AG04450 (cell line): ENCODE measurements at regions not wholly inside any gene's neighbourhood (a gene's known extent, or its start where the extent isn't known, plus 50 kb on each side); places are given as distances from the start of the nearest gene placed in this dataset.

Source experiments
- CTCF ChIA-PET: fragments of 300-600, 350-600 bp; formaldehyde crosslinking; extraction: SDS; loops from one replicate; lab custom pipeline; 2022; ENCODE audit warnings: antibody characterized with exemption, inconsistent platforms; lab: Charles Lee
- POLR2A ChIA-PET: fragments of 350-600 bp; formaldehyde crosslinking; extraction: SDS; loops from one replicate; lab custom pipeline; 2021; ENCODE audit warnings: antibody characterized with exemption, inconsistent platforms; lab: Yijun Ruan, JAX
- DNase-seq: peaks from one replicate; pipeline ENCODE4 v3.0.0-alpha.2; 2011; ENCODE audit warnings: low read depth, low spot score
- H3K27ac ChIP-seq: one replicate; pipeline ENCODE4 v1.5.1; 2012; ENCODE audit warnings: low read depth, low read length, control low read depth
- H3K27me3 ChIP-seq: one replicate; pipeline ENCODE4 v1.6.0; 2012; ENCODE audit warnings: low read length; ENCODE audit not compliant: control insufficient read depth, insufficient read depth
- H3K4me3 ChIP-seq: 2 replicates; pipeline ENCODE4 v1.5.1; 2011; ENCODE audit warnings: mild to moderate bottlenecking, low read depth, low read length, control low read depth
- H3K9me3 ChIP-seq: 2 replicates; pipeline ENCODE4 v1.5.1; 2012; ENCODE audit warnings: low read length; ENCODE audit not compliant: control insufficient read depth, insufficient read depth
- TF ChIP-seq, protein P1 (sequence below): IDR thresholded peaks from 2 replicates; pipeline ENCODE4 v1.5.1; 2011; ENCODE audit warnings: low read depth, low read length, control low read depth, inconsistent platforms

GRCh38 chr11:13851691-13852090, 110.8 kb upstream of the SPON1 start:
- no peak overlapping the region for H3K27ac ChIP-seq
- POLR2A ChIA-PET: no interaction called here
- no peak for DNase-seq
- H3K9me3 ChIP-seq: no peaks in the 10 kb centered on the region
- no peaks in the 10 kb centered on the region for H3K27me3 ChIP-seq
- no peak overlapping the region for H3K4me3 ChIP-seq
- CTCF ChIA-PET: no interaction called here
- TF ChIP-seq, protein P1, sequence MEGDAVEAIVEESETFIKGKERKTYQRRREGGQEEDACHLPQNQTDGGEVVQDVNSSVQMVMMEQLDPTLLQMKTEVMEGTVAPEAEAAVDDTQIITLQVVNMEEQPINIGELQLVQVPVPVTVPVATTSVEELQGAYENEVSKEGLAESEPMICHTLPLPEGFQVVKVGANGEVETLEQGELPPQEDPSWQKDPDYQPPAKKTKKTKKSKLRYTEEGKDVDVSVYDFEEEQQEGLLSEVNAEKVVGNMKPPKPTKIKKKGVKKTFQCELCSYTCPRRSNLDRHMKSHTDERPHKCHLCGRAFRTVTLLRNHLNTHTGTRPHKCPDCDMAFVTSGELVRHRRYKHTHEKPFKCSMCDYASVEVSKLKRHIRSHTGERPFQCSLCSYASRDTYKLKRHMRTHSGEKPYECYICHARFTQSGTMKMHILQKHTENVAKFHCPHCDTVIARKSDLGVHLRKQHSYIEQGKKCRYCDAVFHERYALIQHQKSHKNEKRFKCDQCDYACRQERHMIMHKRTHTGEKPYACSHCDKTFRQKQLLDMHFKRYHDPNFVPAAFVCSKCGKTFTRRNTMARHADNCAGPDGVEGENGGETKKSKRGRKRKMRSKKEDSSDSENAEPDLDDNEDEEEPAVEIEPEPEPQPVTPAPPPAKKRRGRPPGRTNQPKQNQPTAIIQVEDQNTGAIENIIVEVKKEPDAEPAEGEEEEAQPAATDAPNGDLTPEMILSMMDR: no peak

- Histone ChIP-seq H3K4me3 (no peak overlapping the region), H3K27ac (no peak overlapping the region), H3K27me3 (no peaks in the 10 kb centered on the region), H3K9me3 (no peaks in the 10 kb centered on the region)
- TF ChIP-seq, protein P1: no peak
- DNase-seq: no peak
- POLR2A ChIA-PET: no interaction called here
- CTCF ChIA-PET: interaction anchor here (0.9 kb wide), 1 partner anchor 19 kb away, joined by 3 read pairs; no protein-coding TSS in a partner anchor
Observed at GRCh38 chr11:13852481-13852880, 110.0 kb upstream of the SPON1 start.

DNA sequence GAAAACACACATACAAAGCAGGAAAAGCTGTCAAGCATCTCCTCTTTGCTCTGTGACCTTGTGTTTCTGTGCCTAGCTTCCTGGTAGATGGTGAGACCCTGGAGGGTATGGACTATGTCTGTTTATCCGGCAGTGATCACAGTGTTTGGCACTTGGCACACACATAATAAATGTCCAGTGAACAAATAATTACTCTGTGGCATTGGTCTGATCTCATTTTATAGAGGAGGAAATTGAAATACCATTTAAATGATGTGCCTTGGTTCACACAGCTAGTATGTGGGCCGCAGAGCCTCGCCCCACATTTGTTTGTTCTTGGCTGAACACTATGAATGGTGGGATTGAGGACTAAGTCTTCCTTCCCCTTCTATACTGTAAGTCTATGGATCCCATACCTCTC, 104.7 kb upstream of the SPON1 start:
- Histone ChIP-seq H3K4me3 (no peak overlapping the region), H3K9me3 (no peaks in the 10 kb centered on the region), H3K27ac (no peak overlapping the region), H3K27me3 (no peaks in the 10 kb centered on the region)
- TF ChIP-seq, protein P1: no peak
- DNase-seq: no peak
- ChIA-PET POLR2A (no interaction called here), CTCF (interaction anchor here (1.1 kb wide), 1 partner anchor 8 kb away, joined by 3 read pairs; no protein-coding TSS in a partner anchor)

DNA sequence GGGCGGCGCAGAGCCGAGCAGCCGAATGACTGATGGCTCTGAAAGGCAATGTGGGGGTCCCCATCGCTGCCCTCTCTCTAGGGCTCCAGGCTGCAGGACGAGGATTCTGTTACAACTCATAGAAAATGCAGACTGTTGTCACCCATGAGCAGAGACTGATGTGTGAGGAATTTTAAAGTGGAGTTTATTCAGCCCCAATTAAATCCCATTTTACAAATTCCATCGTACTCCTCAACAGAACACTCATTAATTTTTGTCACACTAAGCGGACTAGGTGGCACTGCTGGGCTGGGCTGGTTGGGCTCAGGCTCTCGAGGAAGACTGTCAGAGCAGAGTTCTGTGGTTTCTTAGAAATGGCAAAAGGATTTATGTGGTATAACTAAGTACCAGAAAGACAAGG, 102.6 kb upstream of the SPON1 start:
- no peaks in the 10 kb centered on the region for H3K27me3 ChIP-seq
- ChIA-PET POLR2A (no interaction called here), CTCF (no interaction called here)
- no peaks in the 10 kb centered on the region for H3K9me3 ChIP-seq
- no peak for DNase-seq
- no peak overlapping the region for H3K27ac ChIP-seq
- TF ChIP-seq, protein P1: no peak
- H3K4me3 ChIP-seq: no peak overlapping the region

DNA sequence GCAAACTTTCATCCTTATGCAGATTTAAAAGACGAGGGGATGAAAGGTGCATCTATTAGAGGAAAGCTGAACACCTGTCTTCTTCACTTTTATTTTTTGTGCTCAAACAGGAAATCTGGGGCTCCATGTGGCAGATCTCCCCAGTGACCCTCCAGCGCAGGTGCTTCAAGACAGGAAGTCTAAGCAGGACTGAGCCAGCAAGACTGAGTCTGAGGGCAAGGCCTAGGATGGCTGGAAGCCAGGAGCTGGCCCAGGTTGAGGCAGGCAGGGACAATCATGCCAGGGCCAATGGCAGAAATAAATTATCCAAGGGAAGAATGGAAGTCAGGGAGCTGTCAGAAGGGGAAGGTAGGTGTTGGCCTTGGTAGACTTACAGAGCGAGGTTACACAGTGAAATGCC, 101.1 kb upstream of the SPON1 start:
- POLR2A ChIA-PET: no interaction called here
- TF ChIP-seq, protein P1: no peak
- DNase-seq: no peak
- Histone ChIP-seq H3K27ac (no peak overlapping the region), H3K27me3 (no peaks in the 10 kb centered on the region), H3K4me3 (no peak overlapping the region), H3K9me3 (no peaks in the 10 kb centered on the region)
- CTCF ChIA-PET: no interaction called here
